H1 (cell line): ENCODE measurements at regions not wholly inside any gene's neighbourhood (a gene's known extent, or its start where the extent isn't known, plus 50 kb on each side); places are given as distances from the start of the nearest gene placed in this dataset.

Experiments
- CTCF ChIA-PET: fragments of 300-600 bp; sonication (Branson Sonifier 250); formaldehyde crosslinking; loops from one replicate; lab custom pipeline; 2021; ENCODE audit not compliant: partially characterized antibody; lab: Charles Lee
- POLR2A ChIA-PET: fragments of 300-600 bp; sonication (Branson Sonifier 250); formaldehyde crosslinking; loops from one replicate; lab custom pipeline; 2021; ENCODE audit warnings: inconsistent platforms; ENCODE audit not compliant: partially characterized antibody; lab: Charles Lee
- DNase-seq, 2 experiments: peaks; one replicate each; pipeline versions ENCODE4 v3.0.0 to v3.0.0-alpha.2; 2010 to 2022; ENCODE audit warnings: low spot score in 2 of 2, low read depth in 1 of 2, mixed read lengths in 1 of 2
- FAIRE-seq: peaks from 2 replicates; lab custom pipeline; 2011; peaks lifted over from hg19 to GRCh38; lab: Jason Lieb, UNC
- H2AFZ ChIP-seq: 2 replicates; pipeline ENCODE4 v1.8.1; 2012; ENCODE audit warnings: low read length, inconsistent platforms
- H2AK5ac ChIP-seq: 2 replicates; pipeline ENCODE4 v1.6.1; 2013; ENCODE audit warnings: low read depth, low read length
- H2BK120ac ChIP-seq: replicated peaks from 2 replicates; pipeline ENCODE3; 2013; ENCODE audit warnings: low read depth, low read length, inconsistent platforms
- H2BK12ac ChIP-seq: 2 replicates; pipeline ENCODE4 v1.6.1; 2013; ENCODE audit warnings: low read depth, low read length
- H2BK15ac ChIP-seq: 2 replicates; pipeline ENCODE4 v1.6.1; 2013; ENCODE audit warnings: low read length
- H2BK20ac ChIP-seq: 2 replicates; pipeline ENCODE4 v1.6.1; 2013; ENCODE audit warnings: low read length
- H2BK5ac ChIP-seq: 2 replicates; pipeline ENCODE4 v1.6.1; 2013; ENCODE audit warnings: low read depth, low read length
- H3K14ac ChIP-seq: 2 replicates; pipeline ENCODE4 v1.6.1; 2013; ENCODE audit warnings: inconsistent platforms; ENCODE audit not compliant: insufficient read length
- H3K18ac ChIP-seq: 2 replicates; pipeline ENCODE4 v1.6.1; 2013; ENCODE audit warnings: low read length; ENCODE audit errors: extremely low read depth
- H3K23ac ChIP-seq: 2 replicates; pipeline ENCODE4 v1.6.1; 2013; ENCODE audit warnings: inconsistent platforms; ENCODE audit not compliant: insufficient read length
- H3K23me2 ChIP-seq: 2 replicates; pipeline ENCODE4 v1.6.1; 2013; ENCODE audit warnings: low read depth, low read length
- H3K27ac ChIP-seq: 2 replicates; pipeline ENCODE4 v1.6.1; 2011; ENCODE audit warnings: low read depth, low read length, inconsistent platforms
- H3K27me3 ChIP-seq, 4 experiments: replicated peaks in 1 of 4; 1 replicate in 1 of 4; 2 replicates in 3 of 4; pipeline versions ENCODE4 v1.6.1 to v1.8.1; 2011 to 2013; ENCODE audit warnings: low read length in 3 of 4, mild to moderate bottlenecking in 3 of 4, inconsistent platforms in 2 of 4, mixed read lengths in 2 of 4, moderate library complexity in 1 of 4; ENCODE audit not compliant: control insufficient read depth in 3 of 4, insufficient read depth in 3 of 4; ENCODE audit errors: extremely low read depth in 1 of 4
- H3K36me3 ChIP-seq, 4 experiments: 2 replicates each; pipeline versions ENCODE4 v1.6.1 to v1.8.1; 2011 to 2013; ENCODE audit warnings: mild to moderate bottlenecking in 4 of 4, low read length in 3 of 4, moderate library complexity in 2 of 4, control low read depth in 1 of 4, inconsistent platforms in 1 of 4; ENCODE audit not compliant: insufficient read depth in 4 of 4, control insufficient read depth in 2 of 4
- H3K4ac ChIP-seq: replicated peaks from 2 replicates; pipeline ENCODE3; 2013; ENCODE audit warnings: low read length, low read depth, mixed read lengths, inconsistent platforms; ENCODE audit not compliant: insufficient read length
- H3K4me1 ChIP-seq, 4 experiments: replicated peaks in 1 of 4; 1 replicate in 1 of 4; 2 replicates in 3 of 4; pipeline versions ENCODE4 v1.6.1 to v1.8.1; 2011 to 2013; ENCODE audit warnings: low read length in 3 of 4, inconsistent platforms in 2 of 4, mixed read lengths in 1 of 4; ENCODE audit not compliant: insufficient read depth in 4 of 4, control insufficient read depth in 3 of 4
- H3K4me2 ChIP-seq, 2 experiments: 2 replicates each; pipeline versions ENCODE4 v1.6.1 to v1.8.1; 2011 to 2013; ENCODE audit warnings: low read depth in 2 of 2, low read length in 2 of 2, control low read depth in 1 of 2, inconsistent platforms in 1 of 2, mild to moderate bottlenecking in 1 of 2; ENCODE audit not compliant: insufficient read depth in 1 of 2
- H3K4me3 ChIP-seq, 4 experiments: fragments of 200-600, 300-600 bp in 1 of 4; sonication (generic), shearing (Covaris generic), sonication (Bioruptor Twin) in 1 of 4; 2 replicates each; pipeline versions ENCODE4 v1.5.1 to v1.8.1; 2011 to 2016; ENCODE audit warnings: low read length in 4 of 4, low read depth in 3 of 4, control low read depth in 2 of 4, inconsistent platforms in 2 of 4, mild to moderate bottlenecking in 2 of 4, mixed read lengths in 1 of 4, moderate library complexity in 1 of 4; ENCODE audit not compliant: insufficient read depth in 2 of 4; ENCODE audit errors: extremely low read depth in 1 of 4
- H3K56ac ChIP-seq: replicated peaks from 2 replicates; pipeline ENCODE3; 2013; ENCODE audit warnings: low read depth, mild to moderate bottlenecking, mixed read lengths, low read length, inconsistent platforms; ENCODE audit not compliant: insufficient read length
- H3K79me1 ChIP-seq: 2 replicates; pipeline ENCODE4 v1.6.1; 2013; ENCODE audit warnings: low read depth, low read length, control low read depth
- H3K79me2 ChIP-seq, 2 experiments: 2 replicates each; pipeline versions ENCODE4 v1.6.1 to v1.8.1; 2012 to 2013; ENCODE audit warnings: low read length in 2 of 2, mild to moderate bottlenecking in 2 of 2, inconsistent platforms in 1 of 2; ENCODE audit not compliant: insufficient read depth in 2 of 2, control insufficient read depth in 1 of 2
- H3K9ac ChIP-seq, 4 experiments: replicated peaks in 1 of 4; 1 replicate in 1 of 4; 2 replicates in 3 of 4; pipeline versions ENCODE4 v1.6.1 to v1.8.1; 2011 to 2013; ENCODE audit warnings: low read depth in 3 of 4, low read length in 3 of 4, control low read depth in 2 of 4, mild to moderate bottlenecking in 2 of 4, moderate library complexity in 2 of 4, inconsistent platforms in 1 of 4; ENCODE audit errors: extremely low read depth in 1 of 4
- H3K9me3 ChIP-seq, 2 experiments: 2 replicates each; pipeline versions ENCODE4 v1.6.1 to v1.8.1; 2012 to 2013; ENCODE audit warnings: mild to moderate bottlenecking in 2 of 2, moderate library complexity in 2 of 2, control low read depth in 1 of 2, inconsistent platforms in 1 of 2, low read depth in 1 of 2, low read length in 1 of 2, mixed read lengths in 1 of 2; ENCODE audit not compliant: insufficient read depth in 2 of 2
- H4K20me1 ChIP-seq, 2 experiments: replicated peaks in 1 of 2; 2 replicates each; pipeline versions ENCODE3 to v1.8.1; 2011 to 2013; ENCODE audit warnings: inconsistent platforms in 2 of 2, low read length in 2 of 2, mild to moderate bottlenecking in 1 of 2; ENCODE audit not compliant: insufficient read depth in 2 of 2, control insufficient read depth in 1 of 2
- H4K5ac ChIP-seq: 2 replicates; pipeline ENCODE4 v1.6.1; 2013; ENCODE audit warnings: low read length, low read depth, mixed read lengths, inconsistent platforms; ENCODE audit not compliant: insufficient read length
- H4K8ac ChIP-seq: 2 replicates; pipeline ENCODE4 v1.8.0; 2013; ENCODE audit warnings: mild to moderate bottlenecking, moderate library complexity, low read length, inconsistent platforms; ENCODE audit not compliant: insufficient read depth; ENCODE audit errors: extremely low read depth
- H4K91ac ChIP-seq: replicated peaks from 2 replicates; pipeline ENCODE3; 2013; ENCODE audit warnings: low read length, mixed read lengths, inconsistent platforms; ENCODE audit not compliant: insufficient read length
- CTBP2 ChIP-seq: IDR thresholded peaks from 2 replicates; pipeline ENCODE4 v1.7.0; 2011; ENCODE audit warnings: borderline replicate concordance, mild to moderate bottlenecking, moderate library complexity, mixed read lengths, low read length; ENCODE audit not compliant: insufficient read depth, insufficient read length
- CTCF ChIP-seq, 3 experiments: IDR thresholded peaks; 1 replicate in 2 of 3; 2 replicates in 1 of 3; pipeline versions ENCODE4 v1.5.1 to v1.6.1; 2011; ENCODE audit warnings: low read length in 3 of 3, mild to moderate bottlenecking in 3 of 3, inconsistent platforms in 2 of 3, low read depth in 1 of 3, moderate library complexity in 1 of 3; ENCODE audit not compliant: insufficient read depth in 1 of 3; ENCODE audit errors: control extremely low read depth in 1 of 3
- WGBS, 2 experiments: shearing (Covaris generic) in 1 of 2; methylation state at CpG; one replicate each; pipeline versions ENCODE4 v1.1.6 to v1.1.7; 2013 to 2015; ENCODE audit warnings: low lambda C conversion rate in 2 of 2, mixed read lengths in 2 of 2, inconsistent platforms in 1 of 2, low coverage in 1 of 2, missing lambda C conversion rate in 1 of 2; ENCODE audit not compliant: insufficient replicate concordance in 2 of 2, insufficient coverage in 1 of 2, insufficient read length in 1 of 2; ENCODE audit errors: extremely low coverage in 1 of 2, missing lambda C conversion rate in 1 of 2; 5-methylcytosine and 5-hydroxymethylcytosine counted together

- Histone ChIP-seq H3K4me2 (no peak overlapping the region), H3K4ac (no peak overlapping the region), H3K27ac (no peak overlapping the region), H4K8ac (no peak overlapping the region), H2AK5ac (no peak overlapping the region), H3K4me3 (no peak overlapping the region), H3K36me3 (no peaks in the 10 kb centered on the region), H3K23ac (no peak overlapping the region), H3K9ac (no peak overlapping the region), H3K79me1 (no peaks in the 10 kb centered on the region), H2BK12ac (no peak overlapping the region), H2BK5ac (no peak overlapping the region), H2AFZ (no peak overlapping the region), H2BK15ac (no peak overlapping the region), H3K4me1 (peaks cover 0 to 7% (median 1%) of the 10 kb centered on the region in 4 experiments; a peak in 3 of 7 replicates), H4K20me1 (no peaks in the 10 kb centered on the region), H3K23me2 (no peaks in the 10 kb centered on the region), H3K27me3 (peaks cover 0 to 2% (median 0%) of the 10 kb centered on the region in 4 experiments; a peak in 1 of 7 replicates), H4K91ac (no peak overlapping the region), H3K18ac (no peak overlapping the region), H4K5ac (no peak overlapping the region), H2BK120ac (no peak overlapping the region), H3K79me2 (no peaks in the 10 kb centered on the region), H3K14ac (no peak overlapping the region), H2BK20ac (no peak overlapping the region), H3K56ac (no peak overlapping the region), H3K9me3 (no peaks in the 10 kb centered on the region)
- DNase-seq (no peak), FAIRE-seq (no peak)
- TF ChIP-seq CTBP2 (no peak), CTCF (IDR thresholded peaks at IDR 0.05; ENCODE audit: control extremely low read depth in 1 of 3, insufficient read depth in 1 of 3, low read depth in 1 of 3, low read length in 3 of 3) (peak in 1 of 3 experiments; percentile 42; a peak in 2 of 4 replicates)
- WGBS, 2 experiments: 86% methylated on average over 3 of the region's 3 CpGs; no CpG with 5 or more reads in 1 of the 2 experiments
- ChIA-PET CTCF (interaction anchor here (0.7 to 3.5 kb wide), 13 partner anchors 11 to 170 kb away, joined by 3 to 12 read pairs (median 4); no protein-coding TSS in a partner anchor), POLR2A (no interaction called here)
Observed at GRCh38 chr1:223486366-223486765, 93.2 kb downstream of the CCDC185 start.
